ENCODE measurements at regions not wholly inside any gene's neighbourhood (a gene's known extent, or its start where the extent isn't known, plus 50 kb on each side); places are given as distances from the start of the nearest gene placed in this dataset.
"Not testable (repeated sequence)": the region's sequence is repeated elsewhere in the genome, so short reads cannot be mapped to it uniquely, and the experiment has no call there.

- DNase-seq, result no peak
Observed at GRCh38 chr2:56519806-56520205, 336.0 kb downstream of the CCDC85A start.

- no peak for DNase-seq
Observed at GRCh38 chr2:56522605-56523089, 338.9 kb downstream of the CCDC85A start.

DNA sequence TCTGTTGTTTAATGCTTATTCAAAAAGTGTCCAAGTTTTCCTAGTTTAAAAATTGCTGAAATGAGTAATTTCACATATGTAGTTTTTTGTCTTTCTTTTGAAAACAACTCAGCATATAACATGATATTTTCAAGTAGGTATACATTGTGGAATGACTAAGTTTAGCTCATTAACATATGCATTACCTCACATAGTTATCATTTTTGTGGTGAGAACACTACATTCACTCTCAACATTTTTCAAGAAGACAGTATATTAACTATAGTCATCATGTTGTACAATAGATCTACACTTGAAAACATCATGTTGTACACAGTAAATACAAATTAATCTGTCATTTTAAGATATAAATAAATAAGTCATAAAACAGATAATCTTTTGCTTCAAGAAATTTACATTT, 340.0 kb downstream of the CCDC85A start:
- no peak for DNase-seq

DNA sequence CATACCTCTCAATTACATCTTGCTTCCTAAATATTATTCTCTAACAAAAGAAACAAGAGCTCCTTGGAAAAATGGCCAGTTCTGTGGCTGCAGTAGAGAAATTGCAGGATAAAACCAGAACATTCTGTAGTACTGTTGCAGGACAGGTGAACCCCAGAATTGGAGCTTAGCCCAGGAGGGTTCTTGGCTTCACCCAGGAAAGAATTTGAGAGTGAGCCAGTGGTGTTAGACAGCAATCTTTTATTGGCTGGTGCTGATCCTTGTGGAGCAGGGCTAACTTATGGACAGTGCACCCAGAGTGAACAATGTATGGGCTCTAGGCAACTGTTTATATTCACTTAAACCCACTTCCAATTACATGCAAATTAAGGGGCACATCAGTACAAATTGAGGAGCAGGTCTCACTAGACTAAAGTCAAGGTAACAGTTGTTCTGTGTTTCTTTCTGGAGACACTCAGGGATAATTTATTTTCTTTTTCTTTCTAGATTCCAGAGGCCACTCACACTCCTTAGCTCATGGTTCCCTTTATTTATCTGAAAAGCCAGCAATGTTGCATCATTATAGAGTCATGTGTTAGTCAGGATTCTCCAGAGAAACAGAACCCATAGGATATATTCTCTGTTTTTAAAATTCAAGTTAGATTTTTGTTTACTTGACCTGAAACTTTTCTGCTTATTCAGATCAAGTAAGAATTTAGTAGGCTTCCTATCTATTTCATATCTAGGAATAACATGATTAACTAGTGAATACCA, 348.1 kb downstream of the CCDC85A start:
- no peak for DNase-seq

DNA sequence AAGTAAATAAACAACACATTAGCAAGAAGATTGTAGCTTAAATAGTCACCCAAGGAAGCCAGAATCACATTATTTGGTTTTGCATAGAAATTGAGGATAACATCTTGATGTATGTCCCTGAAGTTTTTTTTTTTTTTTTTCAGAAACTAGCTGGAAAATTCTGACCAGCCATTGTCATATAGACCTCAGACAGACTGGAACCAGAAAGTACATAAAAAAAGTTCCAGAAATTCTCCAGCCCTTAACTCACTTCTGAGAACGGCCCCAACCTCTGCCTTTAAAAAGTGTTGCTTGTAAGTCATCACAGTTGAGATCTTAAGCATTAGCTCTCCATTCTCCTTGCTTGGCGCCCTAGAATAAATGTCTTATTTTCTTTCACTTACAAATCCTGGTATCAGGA, 350.5 kb downstream of the CCDC85A start:
- DNase-seq, result no peak

DNA sequence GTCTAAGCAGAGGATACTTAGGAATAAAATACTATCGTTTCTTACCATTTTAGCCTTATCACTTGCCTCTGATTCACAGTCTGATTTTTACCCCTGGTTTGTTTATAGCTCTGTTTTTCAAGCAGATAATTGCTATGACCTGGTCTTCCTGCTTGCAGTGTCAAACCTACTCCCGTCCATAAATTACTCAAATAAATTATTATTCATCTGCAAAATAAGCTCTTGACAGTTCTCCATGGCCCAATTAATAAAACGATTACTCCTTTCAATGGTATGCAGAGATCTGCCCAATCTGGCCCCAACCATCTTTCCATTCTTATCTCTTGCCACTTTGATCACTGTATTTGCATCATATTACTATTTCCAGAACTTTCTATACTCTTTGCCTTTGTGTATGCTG, 354.0 kb downstream of the CCDC85A start:
- DNase-seq, result no peak

- DNase-seq, result no peak
Observed at GRCh38 chr2:56539618-56540017, 355.8 kb downstream of the CCDC85A start.

DNA sequence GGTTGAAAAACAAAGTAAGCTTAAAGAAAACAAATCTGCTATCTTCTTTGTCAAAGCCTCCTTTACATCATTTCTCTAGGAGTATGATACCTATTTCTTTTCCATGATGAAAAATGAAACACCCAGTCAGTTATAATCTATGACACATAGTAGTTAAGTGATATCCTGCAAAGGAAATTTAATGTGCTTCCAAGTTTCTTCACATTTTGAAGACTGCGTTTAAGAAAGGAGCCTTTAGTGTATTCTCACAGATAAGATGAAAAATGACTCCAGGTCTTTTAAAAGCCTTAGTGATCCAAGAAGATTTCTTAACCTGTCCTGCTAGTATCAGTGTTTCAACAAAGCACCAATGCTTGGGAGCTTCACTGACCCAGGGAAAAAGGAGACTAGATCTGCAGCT, 356.7 kb downstream of the CCDC85A start:
- no peak for DNase-seq

GRCh38 chr2:56540916-56541315, 357.1 kb downstream of the CCDC85A start:
- DNase-seq, result no peak

DNA sequence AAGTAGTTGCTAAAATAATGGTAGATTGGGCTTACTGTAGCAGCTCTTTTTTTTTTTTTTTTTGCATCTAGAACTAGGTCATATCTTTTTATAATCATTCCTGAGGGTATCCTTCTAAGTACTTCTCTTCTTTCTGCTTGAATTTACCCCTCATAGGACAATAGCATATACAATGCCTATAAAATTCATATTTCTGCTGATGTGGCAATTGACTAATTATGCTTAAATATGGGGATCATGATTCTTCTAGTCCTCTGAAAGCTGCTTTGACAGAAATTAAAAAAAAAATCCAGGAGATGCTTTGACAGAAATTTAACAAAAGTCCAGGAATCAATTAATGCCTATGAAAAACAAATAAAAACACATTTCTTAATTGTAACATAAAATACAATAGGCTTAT, 358.4 kb downstream of the CCDC85A start:
- DNase-seq, result no peak

GRCh38 chr2:56565143-56565542, 381.4 kb downstream of the CCDC85A start:
- DNase-seq, result no peak

DNA sequence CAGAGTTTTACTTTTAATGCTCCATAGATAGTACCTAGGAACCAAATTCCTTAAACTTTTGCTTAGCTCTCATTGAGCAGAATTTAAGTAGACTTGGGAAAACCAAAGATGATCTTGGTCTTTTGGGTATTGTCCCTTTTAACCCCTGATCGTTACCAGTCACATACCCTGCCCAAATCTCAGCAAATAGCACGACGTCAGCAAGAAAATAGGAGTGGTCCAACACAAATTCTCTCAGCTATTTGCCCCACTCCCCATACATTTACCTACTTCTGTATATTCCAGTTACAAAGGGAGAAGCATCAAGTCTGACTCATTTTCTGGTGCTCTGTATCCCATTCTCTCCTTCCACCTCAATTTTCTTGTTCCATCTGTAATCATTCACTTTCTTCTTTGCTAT, 387.3 kb downstream of the CCDC85A start:
- no peak for DNase-seq

DNA sequence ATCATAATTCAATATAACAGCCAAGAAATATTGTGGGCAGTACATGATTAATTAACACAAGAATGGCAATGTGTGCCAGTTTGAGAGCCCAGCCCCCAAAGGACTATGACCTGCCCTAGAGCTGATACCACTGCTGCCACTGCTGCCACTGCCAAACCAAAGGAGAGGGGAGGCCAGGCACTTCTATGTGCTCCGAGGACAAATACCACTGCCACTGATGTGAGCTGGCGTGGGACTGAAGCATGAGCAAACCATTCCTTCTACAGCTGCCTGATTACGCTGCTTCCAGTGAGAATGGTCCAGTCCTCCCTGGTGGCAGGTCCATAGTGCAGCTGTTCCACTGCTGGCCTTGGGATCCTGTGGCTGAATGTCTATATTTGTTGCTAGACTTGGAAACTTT, 392.2 kb downstream of the CCDC85A start:
- no peak for DNase-seq

DNA sequence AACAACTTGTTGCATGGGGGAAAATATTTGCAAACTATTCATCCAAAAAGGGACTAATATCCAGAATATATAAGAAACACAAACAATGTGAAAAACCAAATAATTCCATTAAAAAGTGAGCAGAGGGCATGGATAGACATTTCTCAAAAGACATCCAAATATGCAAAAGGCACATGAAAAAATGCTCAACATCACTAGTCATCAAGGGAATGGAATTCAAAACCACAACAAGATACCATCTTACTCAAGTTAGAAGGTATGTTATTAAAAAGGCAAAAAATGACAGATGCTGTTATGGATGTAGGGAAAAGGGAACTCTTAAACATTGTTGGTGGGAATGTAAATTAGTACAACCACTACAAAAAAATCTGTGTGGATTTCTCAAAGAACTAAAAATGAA, 396.5 kb downstream of the CCDC85A start:
- DNase-seq, result no peak

GRCh38 chr2:56582570-56582969, 398.8 kb downstream of the CCDC85A start:
- no peak for DNase-seq

GRCh38 chr2:56583796-56584315, 400.1 kb downstream of the CCDC85A start:
- no peak for DNase-seq

- no peak for DNase-seq
Observed at GRCh38 chr2:56587456-56587855, 403.7 kb downstream of the CCDC85A start.

DNA sequence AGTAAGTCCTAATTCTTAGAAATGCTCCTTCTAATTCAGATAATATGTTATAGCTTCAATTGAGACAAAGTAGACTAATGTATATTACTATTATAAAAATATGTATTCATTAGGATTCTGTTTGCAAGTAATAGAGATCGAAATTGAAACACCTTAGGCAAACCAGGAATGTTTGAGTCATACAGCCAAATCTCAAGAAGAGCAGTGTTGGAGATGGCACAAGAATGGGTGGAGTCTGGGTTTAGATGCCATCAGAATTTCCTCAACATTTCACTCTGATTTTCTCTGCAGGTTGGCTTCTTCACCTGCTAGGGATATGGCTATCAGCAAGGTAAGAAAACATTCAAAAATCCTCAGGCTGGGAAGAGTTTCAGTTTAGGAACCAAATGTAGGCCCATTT, 405.4 kb downstream of the CCDC85A start:
- no peak for DNase-seq

- no peak for DNase-seq
Observed at GRCh38 chr2:56589835-56590234, 406.0 kb downstream of the CCDC85A start.

GRCh38 chr2:56590611-56591010, 406.8 kb downstream of the CCDC85A start:
- DNase-seq, result no peak

GRCh38 chr2:56606086-56606485, 422.3 kb downstream of the CCDC85A start:
- not testable (repeated sequence) for DNase-seq

GRCh38 chr2:56613254-56613653, 429.5 kb downstream of the CCDC85A start:
- DNase-seq, result no peak

- DNase-seq, result no peak
Observed at GRCh38 chr2:56613920-56614319, 430.1 kb downstream of the CCDC85A start.

- no peak for DNase-seq
Observed at GRCh38 chr2:56615760-56616159, 432.0 kb downstream of the CCDC85A start.

GRCh38 chr2:56624181-56624580, 440.4 kb downstream of the CCDC85A start:
- no peak for DNase-seq
